ENCODE measurements at regions not wholly inside any gene's neighbourhood (a gene's known extent, or its start where the extent isn't known, plus 50 kb on each side); places are given as distances from the start of the nearest gene placed in this dataset.

- Histone ChIP-seq H3K4me1 (ENCODE audit: insufficient read depth, low read length) (no peaks in the 10 kb centered on the region), H3K9me3 (ENCODE audit: control insufficient read depth in 1 of 2, low read length in 2 of 2) (no peaks in the 10 kb centered on the region), H3K27ac (ENCODE audit: low read depth, low read length) (no peak overlapping the region), H3K36me3 (ENCODE audit: insufficient read depth, low read length) (no peaks in the 10 kb centered on the region), H3K27me3 (ENCODE audit: insufficient read depth, low read length) (no peaks in the 10 kb centered on the region), H3K4me3 (ENCODE audit: low read length in 2 of 2) (no peak overlapping the region)
- Mint-ChIP-seq H3K4me1 (no peaks in the 10 kb centered on the region), H3K36me3 (no peaks in the 10 kb centered on the region), H3K9me3 (peaks cover 0 to 12% (median 2%) of the 10 kb centered on the region in 8 donors), H3K27me3 (no peaks in the 10 kb centered on the region), H3K4me3 (no peak overlapping the region), H3K27ac (no peak overlapping the region)
- CTCF ChIA-PET (ENCODE audit: partially characterized antibody): no interaction called here
- POLR2A ChIA-PET (ENCODE audit: partially characterized antibody): no interaction called here
- no peak for DNase-seq
- intact Hi-C loops (cut with micrococcal nuclease): no loop called here
Measured at GRCh38 chr10:53476650-53477312, 704.2 kb upstream of the MBL2 start.

DNA sequence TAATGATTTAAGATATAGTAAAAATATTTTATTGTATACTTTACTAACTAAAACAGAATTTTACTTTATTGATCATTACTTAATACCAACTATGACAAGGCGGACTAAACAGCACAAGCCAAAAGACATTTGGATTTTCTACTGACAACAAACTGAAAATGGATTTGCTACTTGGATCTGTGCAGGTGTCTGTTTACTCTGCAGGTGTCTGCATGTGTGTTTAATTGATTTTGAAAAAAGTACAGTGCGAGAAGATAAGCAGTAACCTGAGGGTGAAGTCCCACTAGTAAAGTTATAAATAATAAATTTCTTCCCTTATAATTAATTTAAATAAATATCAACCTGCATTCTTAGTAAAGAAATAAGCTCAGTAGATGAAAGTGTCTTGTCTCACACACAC lies 696.8 kb upstream of the MBL2 start:
- ChIA-PET POLR2A (ENCODE audit: partially characterized antibody) (no interaction called here), CTCF (ENCODE audit: partially characterized antibody) (no interaction called here)
- H3K9me3 ChIP-seq (ENCODE audit: control insufficient read depth in 1 of 2, low read length in 2 of 2): no peaks in the 10 kb centered on the region
- Mint-ChIP-seq H3K27ac (no peak overlapping the region), H3K27me3 (no peaks in the 10 kb centered on the region), H3K4me3 (no peak overlapping the region), H3K36me3 (no peaks in the 10 kb centered on the region), H3K9me3 (peaks cover 0 to 22% (median 8%) of the 10 kb centered on the region in 8 donors), H3K4me1 (no peaks in the 10 kb centered on the region)
- no peaks in the 10 kb centered on the region for H3K4me1 ChIP-seq (ENCODE audit: insufficient read depth, low read length)
- intact Hi-C loops (cut with micrococcal nuclease): no loop called here
- no peaks in the 10 kb centered on the region for H3K27me3 ChIP-seq (ENCODE audit: insufficient read depth, low read length)
- no peaks in the 10 kb centered on the region for H3K36me3 ChIP-seq (ENCODE audit: insufficient read depth, low read length)
- no peak overlapping the region for H3K4me3 ChIP-seq (ENCODE audit: low read length in 2 of 2)
- no peak for DNase-seq
- no peak overlapping the region for H3K27ac ChIP-seq (ENCODE audit: low read depth, low read length)

DNA sequence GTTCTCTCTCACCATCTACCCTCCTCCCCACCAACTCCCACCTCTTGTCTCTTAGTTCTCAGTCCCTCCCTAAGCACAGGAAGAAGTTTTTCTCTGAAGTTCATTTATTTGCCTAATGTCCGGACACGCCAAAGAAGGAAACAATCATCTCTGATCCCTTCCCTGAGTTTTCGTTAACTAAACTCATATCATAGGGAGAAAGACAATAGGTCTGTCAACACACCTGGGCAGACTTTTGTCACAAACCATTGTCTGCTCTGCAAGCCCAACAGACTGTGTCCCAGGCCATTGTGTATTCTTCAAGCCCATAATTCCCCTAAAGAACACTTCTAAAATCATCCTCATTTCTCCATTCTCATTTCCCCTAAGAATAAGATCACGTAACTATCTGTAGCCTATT lies 691.0 kb upstream of the MBL2 start:
- no peaks in the 10 kb centered on the region for H3K36me3 Mint-ChIP-seq

DNA sequence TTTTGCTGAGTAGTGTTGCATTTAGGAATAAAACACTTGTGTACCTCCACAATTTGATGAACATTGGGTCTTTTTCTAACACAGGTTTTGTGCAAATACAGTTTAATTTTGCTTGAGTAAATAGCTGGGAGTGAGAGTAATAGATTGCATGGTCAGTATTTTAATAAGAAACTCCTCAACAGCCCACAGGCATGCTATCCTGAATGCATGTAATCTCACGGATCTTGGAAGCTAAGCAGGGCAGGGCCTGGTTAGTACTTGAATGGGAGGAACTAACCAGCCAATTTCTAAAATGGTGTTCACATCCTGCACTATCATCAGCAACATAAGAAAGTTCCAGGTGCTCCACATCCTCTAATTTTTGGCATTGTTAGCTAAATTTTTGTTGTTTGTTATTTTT lies 685.4 kb upstream of the MBL2 start:
- Histone ChIP-seq H3K27me3 (ENCODE audit: insufficient read depth, low read length) (no peaks in the 10 kb centered on the region), H3K27ac (ENCODE audit: low read depth, low read length) (no peak overlapping the region)
- POLR2A ChIA-PET (ENCODE audit: partially characterized antibody): no interaction called here

More for the DNA sequence above, 691.0 kb upstream of the MBL2 start:
- ChIA-PET CTCF (ENCODE audit: partially characterized antibody) (no interaction called here), POLR2A (ENCODE audit: partially characterized antibody) (no interaction called here)
- Mint-ChIP-seq H3K4me1 (no peaks in the 10 kb centered on the region), H3K9me3 (peaks cover 2 to 24% (median 12%) of the 10 kb centered on the region in 8 donors), H3K4me3 (no peak overlapping the region), H3K27ac (no peak overlapping the region), H3K27me3 (no peaks in the 10 kb centered on the region)
- no peaks in the 10 kb centered on the region for H3K9me3 ChIP-seq (ENCODE audit: control insufficient read depth in 1 of 2, low read length in 2 of 2)
- H3K4me1 ChIP-seq (ENCODE audit: insufficient read depth, low read length): no peaks in the 10 kb centered on the region
- H3K36me3 ChIP-seq (ENCODE audit: insufficient read depth, low read length): no peaks in the 10 kb centered on the region
- H3K27me3 ChIP-seq (ENCODE audit: insufficient read depth, low read length): no peaks in the 10 kb centered on the region
- H3K4me3 ChIP-seq (ENCODE audit: low read length in 2 of 2): no peak overlapping the region
- intact Hi-C loops (cut with micrococcal nuclease): no loop called here
- no peak for DNase-seq
- H3K27ac ChIP-seq (ENCODE audit: low read depth, low read length): no peak overlapping the region

GRCh38 chr10:53453196-53453595 lies 680.6 kb upstream of the MBL2 start:
- H3K4me3 ChIP-seq (ENCODE audit: low read length in 2 of 2): no peak overlapping the region
- ChIA-PET CTCF (ENCODE audit: partially characterized antibody) (no interaction called here), POLR2A (ENCODE audit: partially characterized antibody) (no interaction called here)
- intact Hi-C loops (cut with micrococcal nuclease): no loop called here
- no peaks in the 10 kb centered on the region for H3K27me3 ChIP-seq (ENCODE audit: insufficient read depth, low read length)
- Mint-ChIP-seq H3K27ac (no peak overlapping the region), H3K36me3 (no peaks in the 10 kb centered on the region), H3K27me3 (no peaks in the 10 kb centered on the region), H3K9me3 (peaks cover 2 to 18% (median 13%) of the 10 kb centered on the region in 8 donors), H3K4me3 (no peak overlapping the region), H3K4me1 (no peaks in the 10 kb centered on the region)
- no peaks in the 10 kb centered on the region for H3K4me1 ChIP-seq (ENCODE audit: insufficient read depth, low read length)
- H3K9me3 ChIP-seq (ENCODE audit: control insufficient read depth in 1 of 2, low read length in 2 of 2): peaks cover 0 to 12% of the 10 kb centered on the region in 2 donors
- no peak for DNase-seq
- no peaks in the 10 kb centered on the region for H3K36me3 ChIP-seq (ENCODE audit: insufficient read depth, low read length)
- H3K27ac ChIP-seq (ENCODE audit: low read depth, low read length): no peak overlapping the region

More for the DNA sequence above, 685.4 kb upstream of the MBL2 start:
- Mint-ChIP-seq H3K36me3 (no peaks in the 10 kb centered on the region), H3K27ac (no peak overlapping the region), H3K4me1 (no peaks in the 10 kb centered on the region), H3K9me3 (peaks cover 0 to 18% (median 7%) of the 10 kb centered on the region in 8 donors), H3K4me3 (no peak overlapping the region), H3K27me3 (no peaks in the 10 kb centered on the region)
- Histone ChIP-seq H3K4me3 (ENCODE audit: low read length in 2 of 2) (no peak overlapping the region), H3K36me3 (ENCODE audit: insufficient read depth, low read length) (no peaks in the 10 kb centered on the region), H3K4me1 (ENCODE audit: insufficient read depth, low read length) (no peaks in the 10 kb centered on the region), H3K9me3 (ENCODE audit: control insufficient read depth in 1 of 2, low read length in 2 of 2) (peaks cover 0 to 6% of the 10 kb centered on the region in 2 donors)
- CTCF ChIA-PET (ENCODE audit: partially characterized antibody): no interaction called here
- intact Hi-C loops (cut with micrococcal nuclease): no loop called here
- DNase-seq: no peak

DNA sequence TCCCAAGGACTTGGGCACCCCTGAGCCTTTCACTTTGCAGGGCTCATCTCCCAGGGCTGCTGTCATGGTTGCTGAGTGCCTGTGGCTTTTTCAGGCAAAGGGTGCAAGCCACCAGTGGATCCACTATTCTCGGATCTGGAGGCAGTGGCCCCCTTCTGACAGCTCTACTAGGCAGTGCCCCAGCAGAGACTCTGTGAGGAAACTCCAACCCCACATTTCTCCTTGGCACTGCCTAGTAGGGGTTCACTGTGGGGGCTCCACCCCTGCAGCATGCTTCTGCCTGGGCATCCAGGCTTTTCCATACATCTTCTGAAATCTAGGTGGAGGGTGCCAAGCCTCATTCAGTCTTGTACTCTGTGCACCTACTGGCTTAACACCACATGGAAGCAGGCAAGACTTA lies 675.0 kb upstream of the MBL2 start:
- Mint-ChIP-seq H3K4me3 (no peak overlapping the region), H3K27me3 (no peaks in the 10 kb centered on the region), H3K4me1 (no peaks in the 10 kb centered on the region), H3K36me3 (no peaks in the 10 kb centered on the region), H3K27ac (no peak overlapping the region), H3K9me3 (peaks cover 3 to 22% (median 17%) of the 10 kb centered on the region in 8 donors)
- intact Hi-C loops (cut with micrococcal nuclease): no loop called here
- CTCF ChIA-PET (ENCODE audit: partially characterized antibody): no interaction called here
- Histone ChIP-seq H3K36me3 (ENCODE audit: insufficient read depth, low read length) (no peaks in the 10 kb centered on the region), H3K4me3 (ENCODE audit: low read length in 2 of 2) (no peak overlapping the region), H3K27ac (ENCODE audit: low read depth, low read length) (no peak overlapping the region), H3K9me3 (ENCODE audit: control insufficient read depth in 1 of 2, low read length in 2 of 2) (peaks cover 0 to 1% of the 10 kb centered on the region in 2 donors), H3K4me1 (ENCODE audit: insufficient read depth, low read length) (no peaks in the 10 kb centered on the region), H3K27me3 (ENCODE audit: insufficient read depth, low read length) (no peaks in the 10 kb centered on the region)
- POLR2A ChIA-PET (ENCODE audit: partially characterized antibody): no interaction called here
- no peak for DNase-seq

GRCh38 chr10:53441843-53442242 lies 669.3 kb upstream of the MBL2 start:
- peaks cover 4 to 26% (median 18%) of the 10 kb centered on the region in 8 donors for H3K9me3 Mint-ChIP-seq
- no peaks in the 10 kb centered on the region for H3K36me3 ChIP-seq (ENCODE audit: insufficient read depth, low read length)
- H3K27me3 ChIP-seq (ENCODE audit: insufficient read depth, low read length): no peaks in the 10 kb centered on the region
- H3K27ac ChIP-seq (ENCODE audit: low read depth, low read length): no peak overlapping the region
- no peaks in the 10 kb centered on the region for H3K4me1 Mint-ChIP-seq
- no peak overlapping the region for H3K4me3 Mint-ChIP-seq
- H3K9me3 ChIP-seq (ENCODE audit: control insufficient read depth in 1 of 2, low read length in 2 of 2): no peaks in the 10 kb centered on the region
- no peak overlapping the region for H3K4me3 ChIP-seq (ENCODE audit: low read length in 2 of 2)
- no peaks in the 10 kb centered on the region for H3K27me3 Mint-ChIP-seq
- H3K4me1 ChIP-seq (ENCODE audit: insufficient read depth, low read length): no peaks in the 10 kb centered on the region
- ChIA-PET POLR2A (ENCODE audit: partially characterized antibody) (no interaction called here), CTCF (ENCODE audit: partially characterized antibody) (interaction anchor here (1.2 kb wide), 1 partner anchor 11 kb away, joined by 3 read pairs; no protein-coding TSS in a partner anchor)
- intact Hi-C loops (cut with micrococcal nuclease): no loop called here
- no peaks in the 10 kb centered on the region for H3K36me3 Mint-ChIP-seq
- no peak overlapping the region for H3K27ac Mint-ChIP-seq
- no peak for DNase-seq

Measured in CD4-positive, alpha-beta memory T cell (primary cell).